GM12875 (cell line): ENCODE measurements at regions not wholly inside any gene's neighbourhood (a gene's known extent, or its start where the extent isn't known, plus 50 kb on each side); places are given as distances from the start of the nearest gene placed in this dataset.

Experiments used
- H3K4me3 ChIP-seq: one replicate; pipeline ENCODE4 v1.5.1; 2011; ENCODE audit warnings: low read depth, low read length, control low read depth
- CTCF ChIP-seq: IDR thresholded peaks from 2 replicates; pipeline ENCODE4 v1.5.1; 2011; ENCODE audit warnings: low read depth, mild to moderate bottlenecking, control low read depth, inconsistent platforms, low read length, moderate library complexity, borderline replicate concordance; ENCODE audit not compliant: insufficient read depth

DNA sequence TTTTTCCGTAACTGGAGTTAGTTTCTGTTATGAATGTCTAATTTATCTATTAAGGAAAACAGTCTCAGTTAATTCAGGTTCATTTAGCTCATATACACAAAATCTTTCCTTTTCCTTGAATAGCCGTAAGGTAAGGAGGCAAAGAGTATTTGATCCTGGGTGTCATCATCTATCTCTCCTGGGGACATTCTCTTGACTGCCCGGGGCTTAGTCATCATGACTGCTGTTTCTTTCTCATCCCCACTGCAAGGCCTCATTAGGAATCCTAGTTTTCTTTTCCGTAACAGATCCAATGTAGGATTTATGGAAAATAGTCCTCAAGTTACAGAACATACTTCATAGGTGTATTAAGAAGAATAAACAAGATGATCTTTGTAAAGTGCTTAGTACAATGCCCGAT, 134.9 kb upstream of the CHD1 start:
- TF ChIP-seq CTCF = no peak
- H3K4me3 ChIP-seq = no peak overlapping the region

DNA sequence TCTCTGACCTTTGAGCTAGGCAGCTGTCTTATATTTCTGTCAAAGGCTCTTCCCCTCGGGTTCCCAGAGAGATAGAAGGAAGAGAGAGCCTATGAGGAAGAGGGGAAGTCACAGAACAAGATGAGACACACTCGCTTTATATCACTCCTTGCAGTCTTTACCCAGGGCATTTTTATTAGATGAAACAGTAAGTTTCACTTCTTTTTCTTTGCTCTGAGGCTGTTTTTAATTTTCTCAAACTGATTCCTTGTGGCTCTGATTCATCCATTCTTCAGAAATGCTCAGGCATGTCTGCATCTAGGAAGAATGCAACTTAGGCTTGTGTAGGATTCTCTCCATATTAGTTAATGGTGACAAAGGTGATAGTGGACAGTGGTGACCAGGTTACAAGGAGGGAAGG, 132.9 kb upstream of the CHD1 start:
- H3K4me3 ChIP-seq = no peak overlapping the region
- no peak for TF ChIP-seq CTCF

DNA sequence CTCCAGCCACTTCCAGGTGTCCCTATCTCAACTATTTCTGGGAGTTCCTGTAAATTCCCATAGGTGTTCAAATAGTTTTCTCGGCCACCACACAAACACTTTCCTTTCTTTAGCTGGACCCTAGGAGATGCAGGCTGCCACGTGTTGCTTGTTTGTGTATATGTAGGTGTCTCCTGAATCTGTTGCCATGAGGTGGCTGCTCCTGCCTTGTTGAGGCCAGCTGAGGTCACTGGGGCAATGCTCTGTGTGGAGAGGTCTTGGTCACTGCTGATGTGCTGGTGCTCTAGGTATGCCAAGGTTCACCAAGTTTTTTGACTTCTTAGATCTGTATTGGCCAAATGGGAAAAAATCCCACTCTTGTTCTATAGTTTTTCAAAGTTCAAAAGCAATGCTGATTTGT, 132.5 kb upstream of the CHD1 start:
- H3K4me3 ChIP-seq = no peak overlapping the region
- no peak for TF ChIP-seq CTCF

DNA sequence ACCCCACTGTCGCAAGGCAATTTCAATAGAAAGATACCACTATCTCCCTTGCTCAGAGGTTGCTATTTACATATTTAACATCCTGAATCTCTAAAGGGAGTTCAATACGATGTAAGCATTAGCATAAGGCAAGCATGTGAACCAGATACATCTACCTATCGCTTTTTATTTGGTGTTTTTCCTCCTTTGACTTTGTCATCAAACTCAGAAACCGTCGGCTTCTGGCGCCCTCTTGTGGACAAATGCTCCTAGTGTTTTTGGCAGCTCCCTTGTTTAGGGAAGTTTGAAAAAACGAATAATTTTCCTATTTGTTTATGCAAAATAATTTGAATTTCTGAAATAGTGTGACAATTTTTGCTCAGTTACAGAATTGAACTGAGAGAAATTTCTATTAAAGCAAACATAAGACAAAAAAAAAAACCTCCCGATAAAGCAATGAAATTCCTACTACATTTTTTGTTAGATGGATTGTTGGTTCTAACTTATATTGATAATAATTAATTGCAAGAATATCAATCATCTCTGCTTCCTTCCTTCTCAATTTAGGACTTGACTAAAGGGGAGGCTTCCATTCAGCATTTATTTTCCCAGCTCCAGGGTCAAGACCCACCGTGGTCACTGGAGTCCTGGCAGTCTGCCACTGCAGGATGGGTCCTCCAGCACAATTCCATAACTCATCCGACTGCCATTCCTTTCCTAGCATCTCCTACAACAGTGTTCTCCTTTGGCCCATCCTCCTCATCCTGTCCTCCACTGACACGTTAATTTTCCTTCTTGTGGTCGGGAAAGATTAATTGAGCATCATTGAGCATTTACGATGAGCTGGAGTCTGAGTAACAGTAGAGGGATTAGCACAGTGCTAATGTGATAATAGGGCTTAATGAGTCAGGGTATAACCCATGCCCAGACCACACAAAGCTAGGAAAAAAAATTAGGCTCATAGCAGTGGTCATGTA, 131.8 kb upstream of the CHD1 start:
- H3K4me3 ChIP-seq = no peak overlapping the region
- TF ChIP-seq CTCF = peak; percentile 64; the same call in 1 of the 2 replicates

- no peak overlapping the region for H3K4me3 ChIP-seq
- TF ChIP-seq CTCF = no peak
Measured at GRCh38 chr5:99059685-99060084, 130.9 kb upstream of the CHD1 start.

- H3K4me3 ChIP-seq = no peak overlapping the region
- no peak for TF ChIP-seq CTCF
Measured at GRCh38 chr5:99058466-99058865, 129.7 kb upstream of the CHD1 start.

DNA sequence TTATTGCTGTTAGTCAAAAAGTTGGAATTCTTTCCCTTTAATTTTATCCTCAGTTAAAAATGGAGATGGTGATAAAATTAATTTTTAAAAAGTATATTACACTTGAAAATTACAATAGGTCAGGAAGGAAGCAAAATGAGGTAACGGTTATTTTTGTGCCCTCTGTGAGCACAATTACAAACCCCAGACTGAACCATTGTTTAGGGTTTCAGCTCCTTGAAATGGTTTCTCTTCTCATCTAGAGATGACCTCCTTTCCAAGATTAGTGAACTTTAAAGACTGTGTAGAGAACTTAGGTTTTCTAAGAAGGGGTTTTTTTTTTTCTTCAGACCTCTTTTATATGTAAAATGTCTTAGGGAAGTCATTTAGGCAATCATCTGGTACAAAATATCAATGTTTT, 126.2 kb upstream of the CHD1 start:
- no peak overlapping the region for H3K4me3 ChIP-seq
- TF ChIP-seq CTCF = no peak
